Liver (tissue), 8 donors: ENCODE measurements at regions not wholly inside any gene's neighbourhood (a gene's known extent, or its start where the extent isn't known, plus 50 kb on each side); places are given as distances from the start of the nearest gene placed in this dataset.
"Not testable (repeated sequence)": the region's sequence is repeated elsewhere in the genome, so short reads cannot be mapped to it uniquely, and the experiment has no call there.

Experiments used
- DNase-seq: peaks from one replicate; pipeline ENCODE4 v3.0.0-alpha.2; 2017; ENCODE audit warnings: low spot score
- H3K27ac ChIP-seq, 2 donors: one replicate each; pipeline ENCODE4 v1.7.0; 2013; ENCODE audit warnings: inconsistent platforms in 2 of 2, low read length in 2 of 2, control low read depth in 1 of 2, low read depth in 1 of 2, mild to moderate bottlenecking in 1 of 2
- H3K27me3 ChIP-seq, 4 donors: one replicate each; pipeline versions ENCODE4 v1.6.1 to v1.7.0; 2013; ENCODE audit warnings: low read length in 3 of 4, inconsistent platforms in 1 of 4, mild to moderate bottlenecking in 1 of 4, moderate library complexity in 1 of 4; ENCODE audit not compliant: control insufficient read depth in 4 of 4, insufficient read depth in 4 of 4
- H3K36me3 ChIP-seq, 4 donors: one replicate each; pipeline versions ENCODE4 v1.6.1 to v1.7.0; 2013; ENCODE audit warnings: low read length in 3 of 4, mild to moderate bottlenecking in 3 of 4, low read depth in 1 of 4, moderate library complexity in 1 of 4; ENCODE audit not compliant: control insufficient read depth in 4 of 4, insufficient read depth in 3 of 4
- H3K4me1 ChIP-seq, 4 donors: one replicate each; pipeline versions ENCODE4 v1.6.1 to v1.7.0; 2013; ENCODE audit warnings: low read length in 3 of 4, mild to moderate bottlenecking in 3 of 4, moderate library complexity in 1 of 4; ENCODE audit not compliant: control insufficient read depth in 4 of 4, insufficient read depth in 4 of 4
- H3K4me3 ChIP-seq, 3 donors: one replicate each; pipeline versions ENCODE4 v1.6.1 to v1.7.0; 2013; ENCODE audit warnings: low read length in 3 of 3, control low read depth in 1 of 3, low read depth in 1 of 3, mild to moderate bottlenecking in 1 of 3
- H3K9ac ChIP-seq, 2 donors: one replicate each; pipeline ENCODE4 v1.7.0; 2013; ENCODE audit warnings: low read length in 2 of 2, mild to moderate bottlenecking in 2 of 2, moderate library complexity in 2 of 2, control low read depth in 1 of 2, low read depth in 1 of 2
- H3K9me3 ChIP-seq, 4 donors: one replicate each; pipeline versions ENCODE4 v1.6.1 to v1.7.0; 2013; ENCODE audit warnings: low read length in 3 of 4; ENCODE audit not compliant: control insufficient read depth in 4 of 4
- EGR1 ChIP-seq, 2 donors: IDR thresholded peaks; 2 replicates each; pipeline ENCODE4 v1.6.1; 2016 to 2018; ENCODE audit warnings: antibody characterized with exemption in 2 of 2, low read depth in 2 of 2
- FOXA1 ChIP-seq: IDR thresholded peaks from 2 replicates; pipeline ENCODE4 v1.6.1; 2016; ENCODE audit warnings: antibody characterized with exemption
- FOXA2 ChIP-seq: IDR thresholded peaks from 2 replicates; pipeline ENCODE4 v1.6.1; 2016; ENCODE audit warnings: antibody characterized with exemption
- GABPA ChIP-seq, 2 donors: IDR thresholded peaks in 1 of 2; conservative IDR thresholded peaks in 1 of 2; 2 replicates each; pipeline ENCODE4 v1.6.1; 2016; ENCODE audit warnings: antibody characterized with exemption in 2 of 2, mild to moderate bottlenecking in 1 of 2, moderate library complexity in 1 of 2
- HNF4A ChIP-seq, 2 donors: conservative IDR thresholded peaks; 2 replicates each; pipeline ENCODE4 v1.6.1; 2016; ENCODE audit warnings: antibody characterized with exemption in 2 of 2, mild to moderate bottlenecking in 2 of 2
- HNF4G ChIP-seq: IDR thresholded peaks from 2 replicates; pipeline ENCODE4 v1.6.1; 2016; ENCODE audit warnings: antibody characterized with exemption
- JUND ChIP-seq, 2 donors: IDR thresholded peaks; 2 replicates each; pipeline ENCODE4 v1.6.1; 2016; ENCODE audit warnings: antibody characterized with exemption in 2 of 2
- NR2F2 ChIP-seq: IDR thresholded peaks from 2 replicates; pipeline ENCODE4 v1.6.1; 2016; ENCODE audit warnings: antibody characterized with exemption
- REST ChIP-seq: IDR thresholded peaks from 2 replicates; pipeline ENCODE4 v1.6.1; 2016; ENCODE audit warnings: antibody characterized with exemption, mild to moderate bottlenecking
- RXRA ChIP-seq, 2 donors: IDR thresholded peaks; 2 replicates each; pipeline ENCODE4 v1.6.1; 2017 to 2018; ENCODE audit warnings: antibody characterized with exemption in 2 of 2, mild to moderate bottlenecking in 1 of 2
- SP1 ChIP-seq: IDR thresholded peaks from 2 replicates; pipeline ENCODE4 v1.6.1; 2018; ENCODE audit warnings: antibody characterized with exemption, mild to moderate bottlenecking
- TAF1 ChIP-seq: conservative IDR thresholded peaks from 2 replicates; pipeline ENCODE4 v1.6.1; 2016; ENCODE audit warnings: antibody characterized with exemption, mild to moderate bottlenecking
- ZBTB33 ChIP-seq: IDR thresholded peaks from 2 replicates; pipeline ENCODE4 v1.6.1; 2016; ENCODE audit warnings: antibody characterized with exemption
- WGBS: extraction: QIAGEN DNeasy Blood & Tissue Kit; methylation state at CpG from one replicate; pipeline ENCODE4 v1.1.7; 2013; 5-methylcytosine and 5-hydroxymethylcytosine counted together
- TF ChIP-seq, protein P1 (sequence below): IDR thresholded peaks from 2 replicates; pipeline ENCODE4 v1.6.1; 2016; ENCODE audit warnings: antibody characterized with exemption
- TF ChIP-seq, protein P2 (sequence below): fragments of 150-350 bp; IDR thresholded peaks from 2 replicates; pipeline ENCODE4 v1.5.1; 2017; ENCODE audit warnings: improper control_type of control experiment, low read depth, low read length; ENCODE audit not compliant: missing input control
- TF ChIP-seq, protein P3 (sequence below): IDR thresholded peaks from 2 replicates; pipeline ENCODE4 v1.6.1; 2016; ENCODE audit warnings: antibody characterized with exemption
- donor health status: healthy.
- donor health status: healthy.
- donor health status: healthy.
- donor health status: healthy.
- donor health status: healthy.

DNA sequence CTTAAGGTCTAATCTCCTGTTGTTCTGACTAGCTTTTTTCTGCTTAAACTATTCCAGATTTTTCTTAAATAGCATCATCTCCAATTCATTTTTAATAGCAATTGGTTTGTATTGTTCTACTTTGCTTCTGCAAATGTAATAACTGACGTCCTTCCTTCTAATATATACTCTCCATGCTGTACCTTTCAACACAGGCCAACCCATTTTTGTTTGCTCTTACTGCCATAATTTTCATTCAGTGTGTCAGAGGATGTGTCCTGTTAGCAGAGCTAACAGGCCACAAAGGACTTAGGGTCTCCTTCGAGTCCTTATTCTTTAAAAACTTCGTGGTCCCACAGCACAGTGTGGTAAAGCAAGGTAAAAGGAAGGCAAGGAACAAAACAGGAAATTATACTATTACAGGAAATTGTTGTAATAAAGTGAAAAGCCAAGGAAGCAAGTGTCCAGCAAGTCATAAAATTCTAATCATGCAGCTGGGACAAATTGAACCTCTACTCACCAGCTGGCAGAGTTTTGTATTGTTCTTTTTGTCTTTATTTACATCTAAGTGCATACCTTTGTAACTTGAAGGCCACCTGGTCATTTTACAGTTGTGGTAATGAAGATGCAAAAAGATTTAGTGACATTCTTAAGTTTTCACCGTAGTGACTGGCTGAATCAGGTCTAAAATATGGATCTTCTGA, 64.9 kb upstream of the ZBTB20 start:
- no peak overlapping the region for H3K9ac ChIP-seq
- H3K4me3 ChIP-seq, result no peak overlapping the region
- no peak for TF ChIP-seq ZBTB33
- TF ChIP-seq RXRA (IDR thresholded peaks at IDR 0.05), result no peak
- no peak for TF ChIP-seq FOXA1
- no peaks in the 10 kb centered on the region for H3K27me3 ChIP-seq
- H3K4me1 ChIP-seq, result no peaks in the 10 kb centered on the region
- H3K27ac ChIP-seq, result no peak overlapping the region
- DNase-seq, result no peak
- 62% methylated on average over 4 of the region's 4 CpGs for WGBS
- H3K36me3 ChIP-seq, result no peaks in the 10 kb centered on the region
- no peaks in the 10 kb centered on the region for H3K9me3 ChIP-seq

- H3K36me3 ChIP-seq, result no peaks in the 10 kb centered on the region
- H3K4me3 ChIP-seq, result no peak overlapping the region
- no peaks in the 10 kb centered on the region for H3K4me1 ChIP-seq
- TF ChIP-seq GABPA (IDR thresholded peaks at IDR 0.05 in 1 of 2, conservative IDR thresholded peaks at IDR 0.05 in 1 of 2) (no peak), REST (no peak), HNF4G (no peak), JUND (IDR thresholded peaks at IDR 0.05) (no peak), TAF1 (no peak), FOXA2 (no peak), SP1 (no peak), FOXA1 (no peak), RXRA (IDR thresholded peaks at IDR 0.05) (no peak), HNF4A (conservative IDR thresholded peaks at IDR 0.05) (no peak), ZBTB33 (no peak), NR2F2 (no peak), EGR1 (IDR thresholded peaks at IDR 0.05; ENCODE audit: low read depth in 2 of 2) (no peak)
- TF ChIP-seq, protein P1, sequence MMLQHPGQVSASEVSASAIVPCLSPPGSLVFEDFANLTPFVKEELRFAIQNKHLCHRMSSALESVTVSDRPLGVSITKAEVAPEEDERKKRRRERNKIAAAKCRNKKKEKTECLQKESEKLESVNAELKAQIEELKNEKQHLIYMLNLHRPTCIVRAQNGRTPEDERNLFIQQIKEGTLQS, result no peak
- TF ChIP-seq, protein P2, sequence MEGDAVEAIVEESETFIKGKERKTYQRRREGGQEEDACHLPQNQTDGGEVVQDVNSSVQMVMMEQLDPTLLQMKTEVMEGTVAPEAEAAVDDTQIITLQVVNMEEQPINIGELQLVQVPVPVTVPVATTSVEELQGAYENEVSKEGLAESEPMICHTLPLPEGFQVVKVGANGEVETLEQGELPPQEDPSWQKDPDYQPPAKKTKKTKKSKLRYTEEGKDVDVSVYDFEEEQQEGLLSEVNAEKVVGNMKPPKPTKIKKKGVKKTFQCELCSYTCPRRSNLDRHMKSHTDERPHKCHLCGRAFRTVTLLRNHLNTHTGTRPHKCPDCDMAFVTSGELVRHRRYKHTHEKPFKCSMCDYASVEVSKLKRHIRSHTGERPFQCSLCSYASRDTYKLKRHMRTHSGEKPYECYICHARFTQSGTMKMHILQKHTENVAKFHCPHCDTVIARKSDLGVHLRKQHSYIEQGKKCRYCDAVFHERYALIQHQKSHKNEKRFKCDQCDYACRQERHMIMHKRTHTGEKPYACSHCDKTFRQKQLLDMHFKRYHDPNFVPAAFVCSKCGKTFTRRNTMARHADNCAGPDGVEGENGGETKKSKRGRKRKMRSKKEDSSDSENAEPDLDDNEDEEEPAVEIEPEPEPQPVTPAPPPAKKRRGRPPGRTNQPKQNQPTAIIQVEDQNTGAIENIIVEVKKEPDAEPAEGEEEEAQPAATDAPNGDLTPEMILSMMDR, result no peak
- TF ChIP-seq, protein P3, sequence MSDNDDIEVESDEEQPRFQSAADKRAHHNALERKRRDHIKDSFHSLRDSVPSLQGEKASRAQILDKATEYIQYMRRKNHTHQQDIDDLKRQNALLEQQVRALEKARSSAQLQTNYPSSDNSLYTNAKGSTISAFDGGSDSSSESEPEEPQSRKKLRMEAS, result no peak
- no peak for DNase-seq
- H3K9me3 ChIP-seq, result no peaks in the 10 kb centered on the region
- H3K27me3 ChIP-seq, result no peaks in the 10 kb centered on the region
- H3K9ac ChIP-seq, result no peak overlapping the region
- no peak overlapping the region for H3K27ac ChIP-seq
Observed at GRCh38 chr3:115212615-115213014, 65.5 kb upstream of the ZBTB20 start.

DNA sequence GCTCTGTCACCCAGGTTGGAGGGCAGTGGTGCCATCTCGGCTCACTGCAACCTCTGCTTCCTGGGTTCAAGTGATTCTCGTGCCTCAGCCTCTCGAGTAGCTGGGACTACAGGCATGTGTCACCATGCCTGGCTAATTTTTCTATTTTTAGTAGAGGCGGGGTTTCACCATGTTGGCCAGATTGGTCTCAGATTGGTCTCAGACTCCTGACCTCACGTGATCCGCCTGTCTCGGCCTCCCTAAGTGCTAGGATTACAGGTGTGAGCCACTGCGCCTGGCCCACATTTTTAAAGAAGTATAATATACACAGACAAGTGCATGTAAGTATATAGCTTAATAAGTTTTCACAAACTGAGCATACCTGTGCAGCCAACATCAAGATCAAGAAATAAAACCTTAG, 66.0 kb upstream of the ZBTB20 start:
- WGBS, result 87% methylated on average over 8 of the region's 8 CpGs
- H3K27ac ChIP-seq, H3K9me3 ChIP-seq, H3K36me3 ChIP-seq, H3K4me3 ChIP-seq, H3K9ac ChIP-seq, H3K27me3 ChIP-seq, DNase-seq, H3K4me1 ChIP-seq: not testable (repeated sequence)
